ENCODE measurements at regions not wholly inside any gene's neighbourhood (a gene's known extent, or its start where the extent isn't known, plus 50 kb on each side); places are given as distances from the start of the nearest gene placed in this dataset.

GRCh38 chr15:29449136-29449535, 179.5 kb upstream of the NSMCE3 start:
- no peaks in the 10 kb centered on the region for H3K36me3 Mint-ChIP-seq (ENCODE audit: insufficient read depth, unreplicated experiment)
- H3K27me3 Mint-ChIP-seq (ENCODE audit: unreplicated experiment): peaks cover 13% of the 10 kb centered on the region
- TF ChIP-seq CTCF (IDR thresholded peaks at IDR 0.05; ENCODE audit: unreplicated experiment): no peak
- no peak overlapping the region for H3K27ac Mint-ChIP-seq (ENCODE audit: unreplicated experiment)
- CTCF ChIA-PET: no interaction called here
- no peak for DNase-seq
- no peak overlapping the region for H3K4me3 Mint-ChIP-seq (ENCODE audit: low read depth, unreplicated experiment)
- intact Hi-C loops (cut with micrococcal nuclease; ENCODE audit: unreplicated experiment): no loop called here
- no TSS peak for BruUV-seq (replicated peaks)
- H3K4me1 Mint-ChIP-seq (ENCODE audit: low read depth, unreplicated experiment): no peaks in the 10 kb centered on the region
- H3K9me3 Mint-ChIP-seq (ENCODE audit: low read depth, unreplicated experiment): no peaks in the 10 kb centered on the region

- BruUV-seq (replicated peaks): no TSS peak
- no peaks in the 10 kb centered on the region for H3K4me1 Mint-ChIP-seq (ENCODE audit: low read depth, unreplicated experiment)
- H3K27ac Mint-ChIP-seq (ENCODE audit: unreplicated experiment): no peak overlapping the region
- H3K9me3 Mint-ChIP-seq (ENCODE audit: low read depth, unreplicated experiment): no peaks in the 10 kb centered on the region
- no peak for DNase-seq
- CTCF ChIA-PET: no interaction called here
- no peak overlapping the region for H3K4me3 Mint-ChIP-seq (ENCODE audit: low read depth, unreplicated experiment)
- H3K36me3 Mint-ChIP-seq (ENCODE audit: insufficient read depth, unreplicated experiment): no peaks in the 10 kb centered on the region
- no peak for TF ChIP-seq CTCF (IDR thresholded peaks at IDR 0.05; ENCODE audit: unreplicated experiment)
- peaks cover 21% of the 10 kb centered on the region for H3K27me3 Mint-ChIP-seq (ENCODE audit: unreplicated experiment)
- intact Hi-C loops (cut with micrococcal nuclease; ENCODE audit: unreplicated experiment): no loop called here
These were observed 178.7 kb upstream of the NSMCE3 start for GRCh38 chr15:29448320-29448719.

- no peak overlapping the region for H3K4me3 Mint-ChIP-seq (ENCODE audit: low read depth, unreplicated experiment)
- DNase-seq: no peak
- no peaks in the 10 kb centered on the region for H3K9me3 Mint-ChIP-seq (ENCODE audit: low read depth, unreplicated experiment)
- no TSS peak for BruUV-seq (replicated peaks)
- intact Hi-C loops (cut with micrococcal nuclease; ENCODE audit: unreplicated experiment): no loop called here
- H3K27me3 Mint-ChIP-seq (ENCODE audit: unreplicated experiment): peaks cover 21% of the 10 kb centered on the region
- no peaks in the 10 kb centered on the region for H3K36me3 Mint-ChIP-seq (ENCODE audit: insufficient read depth, unreplicated experiment)
- no peaks in the 10 kb centered on the region for H3K4me1 Mint-ChIP-seq (ENCODE audit: low read depth, unreplicated experiment)
- CTCF ChIA-PET: no interaction called here
- no peak for TF ChIP-seq CTCF (IDR thresholded peaks at IDR 0.05; ENCODE audit: unreplicated experiment)
- no peak overlapping the region for H3K27ac Mint-ChIP-seq (ENCODE audit: unreplicated experiment)
These were observed 176.9 kb upstream of the NSMCE3 start for GRCh38 chr15:29446480-29446879.

GRCh38 chr15:29442532-29442931, 172.9 kb upstream of the NSMCE3 start:
- no peak overlapping the region for H3K4me3 Mint-ChIP-seq (ENCODE audit: low read depth, unreplicated experiment)
- no peaks in the 10 kb centered on the region for H3K36me3 Mint-ChIP-seq (ENCODE audit: insufficient read depth, unreplicated experiment)
- CTCF ChIA-PET: no interaction called here
- no peak for TF ChIP-seq CTCF (IDR thresholded peaks at IDR 0.05; ENCODE audit: unreplicated experiment)
- DNase-seq: no peak
- no peak overlapping the region for H3K27ac Mint-ChIP-seq (ENCODE audit: unreplicated experiment)
- BruUV-seq (replicated peaks): no TSS peak
- H3K4me1 Mint-ChIP-seq (ENCODE audit: low read depth, unreplicated experiment): no peaks in the 10 kb centered on the region
- H3K27me3 Mint-ChIP-seq (ENCODE audit: unreplicated experiment): peaks cover 13% of the 10 kb centered on the region
- no peaks in the 10 kb centered on the region for H3K9me3 Mint-ChIP-seq (ENCODE audit: low read depth, unreplicated experiment)
- intact Hi-C loops (cut with micrococcal nuclease; ENCODE audit: unreplicated experiment): no loop called here

- H3K36me3 Mint-ChIP-seq (ENCODE audit: insufficient read depth, unreplicated experiment): no peaks in the 10 kb centered on the region
- H3K4me1 Mint-ChIP-seq (ENCODE audit: low read depth, unreplicated experiment): no peaks in the 10 kb centered on the region
- no peak overlapping the region for H3K27ac Mint-ChIP-seq (ENCODE audit: unreplicated experiment)
- no peak for TF ChIP-seq CTCF (IDR thresholded peaks at IDR 0.05; ENCODE audit: unreplicated experiment)
- no TSS peak for BruUV-seq (replicated peaks)
- CTCF ChIA-PET: no interaction called here
- H3K27me3 Mint-ChIP-seq (ENCODE audit: unreplicated experiment): peaks cover 13% of the 10 kb centered on the region
- intact Hi-C loops (cut with micrococcal nuclease; ENCODE audit: unreplicated experiment): no loop called here
- no peaks in the 10 kb centered on the region for H3K9me3 Mint-ChIP-seq (ENCODE audit: low read depth, unreplicated experiment)
- no peak overlapping the region for H3K4me3 Mint-ChIP-seq (ENCODE audit: low read depth, unreplicated experiment)
- no peak for DNase-seq
These were observed 170.9 kb upstream of the NSMCE3 start for GRCh38 chr15:29440541-29440940.

Measured in Calu3 (cell line).